ENCODE measurements at regions not wholly inside any gene's neighbourhood (a gene's known extent, or its start where the extent isn't known, plus 50 kb on each side); places are given as distances from the start of the nearest gene placed in this dataset.

- TF ChIP-seq REST (IDR thresholded peaks at IDR 0.05; ENCODE audit: low read depth) (no peak), CEBPB (IDR thresholded peaks at IDR 0.05) (no peak), EP300 (IDR thresholded peaks at IDR 0.05; ENCODE audit: borderline replicate concordance) (no peak), MAX (IDR thresholded peaks at IDR 0.05) (no peak), TEAD4 (IDR thresholded peaks at IDR 0.05) (no peak), ZBTB7A (IDR thresholded peaks at IDR 0.05; ENCODE audit: low read depth) (no peak), CREB1 (IDR thresholded peaks at IDR 0.05; ENCODE audit: low read depth) (no peak), NFIC (IDR thresholded peaks at IDR 0.05) (peak; percentile 46)
- TF ChIP-seq, protein P1, sequence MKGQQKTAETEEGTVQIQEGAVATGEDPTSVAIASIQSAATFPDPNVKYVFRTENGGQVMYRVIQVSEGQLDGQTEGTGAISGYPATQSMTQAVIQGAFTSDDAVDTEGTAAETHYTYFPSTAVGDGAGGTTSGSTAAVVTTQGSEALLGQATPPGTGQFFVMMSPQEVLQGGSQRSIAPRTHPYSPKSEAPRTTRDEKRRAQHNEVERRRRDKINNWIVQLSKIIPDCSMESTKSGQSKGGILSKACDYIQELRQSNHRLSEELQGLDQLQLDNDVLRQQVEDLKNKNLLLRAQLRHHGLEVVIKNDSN (IDR thresholded peaks at IDR 0.05) = no peak
Measured at GRCh38 chr6:149236589-149236988, 80.9 kb upstream of the TAB2 start.
